HCT116 (cell line): ENCODE measurements at regions not wholly inside any gene's neighbourhood (a gene's known extent, or its start where the extent isn't known, plus 50 kb on each side); places are given as distances from the start of the nearest gene placed in this dataset.

Experiments
- ATAC-seq: fragments of 200-7000 bp; cut with Tn5 transposase; 2 replicates; pipeline ENCODE4 v1.9.1; 2020; ENCODE audit warnings: mild to moderate bottlenecking, moderate library complexity
- BruUV-seq: library from RNA; stranded (reverse); fragments of 400-500 nt; replicated peaks from 2 replicates; lab custom pipeline; 2021; lab: Mats Ljungman, UMichigan
- CTCF ChIA-PET: fragments of 300-600 bp; sonication (Branson Sonifier 250); formaldehyde crosslinking; loops from one replicate; lab custom pipeline; 2021; ENCODE audit warnings: antibody characterized with exemption; lab: Charles Lee
- POLR2A ChIA-PET: fragments of 300-600, 350-600 bp; sonication (Branson Sonifier 250); formaldehyde crosslinking; loops from one replicate; lab custom pipeline; 2021; ENCODE audit warnings: antibody characterized with exemption; lab: Charles Lee
- RAD21 ChIA-PET, 2 experiments: fragments of 300-600 bp; sonication (Branson Sonifier 250); formaldehyde crosslinking; loops; one replicate each; lab custom pipeline; 2023; ENCODE audit warnings: low total read pairs in 2 of 2; ENCODE audit not compliant: uncharacterized antibody in 2 of 2, unreplicated experiment in 2 of 2, low non-redundant PET in 1 of 2; lab: Charles Lee
- DNase-seq: peaks from one replicate; pipeline ENCODE4 v3.0.0-alpha.2; 2010; ENCODE audit warnings: low read depth, low spot score
- H2AFZ ChIP-seq: fragments of 200-600 bp; shearing (Covaris generic), sonication (generic); 2 replicates; pipeline ENCODE4 v1.6.1; 2017; ENCODE audit warnings: low read depth, mixed run types, mixed read lengths, antibody characterized with exemption, low read length; ENCODE audit not compliant: poor library complexity, severe bottlenecking
- H3K27ac ChIP-seq: 2 replicates; pipeline ENCODE4 v1.5.1; 2012; ENCODE audit warnings: low read depth, low read length
- H3K27me3 ChIP-seq: fragments of 200-600 bp; sonication (generic); 2 replicates; pipeline ENCODE4 v1.6.1; 2016; ENCODE audit warnings: mixed run types, low read length, mixed read lengths; ENCODE audit not compliant: insufficient read depth
- H3K36me3 ChIP-seq, 2 experiments: fragments of 200-500 bp in 1 of 2; fragments of 200-600 bp in 1 of 2; sonication (Bioruptor generic) in 1 of 2; sonication (generic) in 1 of 2; 2 replicates each; pipeline versions ENCODE4 v1.5.1 to v1.6.1; 2014 to 2016; ENCODE audit warnings: low read length in 2 of 2, inconsistent platforms in 1 of 2, mixed read lengths in 1 of 2, mixed run types in 1 of 2; ENCODE audit not compliant: insufficient read depth in 2 of 2, control insufficient read depth in 1 of 2
- H3K4me1 ChIP-seq, 2 experiments: fragments of 200-600 bp in 1 of 2; sonication (generic) in 1 of 2; 2 replicates each; pipeline versions ENCODE4 v1.5.1 to v1.6.1; 2012 to 2017; ENCODE audit warnings: low read length in 2 of 2, inconsistent platforms in 1 of 2, mild to moderate bottlenecking in 1 of 2, mixed read lengths in 1 of 2, mixed run types in 1 of 2, moderate library complexity in 1 of 2; ENCODE audit not compliant: insufficient read depth in 2 of 2, control insufficient read depth in 1 of 2
- H3K4me2 ChIP-seq: fragments of 200-600 bp; sonication (generic); 2 replicates; pipeline ENCODE4 v1.6.1; 2017; ENCODE audit warnings: mixed run types, low read length, mixed read lengths
- H3K4me3 ChIP-seq, 2 experiments: fragments of 200-600 bp in 1 of 2; sonication (generic) in 1 of 2; replicated peaks in 1 of 2; 2 replicates each; pipeline ENCODE4 v1.5.1; 2011 to 2016; ENCODE audit warnings: low read length in 2 of 2, control low read depth in 1 of 2, low read depth in 1 of 2, mild to moderate bottlenecking in 1 of 2, mixed read lengths in 1 of 2, mixed run types in 1 of 2
- H3K79me2 ChIP-seq: fragments of 200-600 bp; sonication (generic); 2 replicates; pipeline ENCODE4 v1.6.1; 2017; ENCODE audit warnings: mild to moderate bottlenecking, mixed run types, low read length, moderate library complexity, mixed read lengths; ENCODE audit not compliant: insufficient read depth
- H3K9ac ChIP-seq: fragments of 200-600 bp; sonication (generic); 2 replicates; pipeline ENCODE4 v1.6.1; 2016; ENCODE audit warnings: low read length, mixed read lengths
- H3K9me2 ChIP-seq: fragments of 200-600 bp; sonication (generic), shearing (Covaris generic); 2 replicates; pipeline ENCODE4 v1.6.1; 2017; ENCODE audit warnings: mixed run types, mild to moderate bottlenecking, moderate library complexity; ENCODE audit not compliant: insufficient read depth
- H3K9me3 ChIP-seq, 2 experiments: fragments of 200-500 bp in 1 of 2; fragments of 200-600 bp in 1 of 2; sonication (Bioruptor generic) in 1 of 2; sonication (generic) in 1 of 2; 2 replicates each; pipeline ENCODE4 v1.6.1; 2014 to 2017; ENCODE audit warnings: low read length in 2 of 2, mixed read lengths in 2 of 2, inconsistent platforms in 1 of 2, low read depth in 1 of 2, mild to moderate bottlenecking in 1 of 2, mixed run types in 1 of 2, moderate library complexity in 1 of 2; ENCODE audit not compliant: control insufficient read depth in 1 of 2, insufficient read depth in 1 of 2
- H4K20me1 ChIP-seq: fragments of 200-600 bp; sonication (generic), shearing (Covaris generic); 2 replicates; pipeline ENCODE4 v1.6.1; 2017; ENCODE audit warnings: mixed run types, mild to moderate bottlenecking, moderate library complexity; ENCODE audit not compliant: insufficient read depth
- CBX3 ChIP-seq: IDR thresholded peaks from 2 replicates; pipeline ENCODE4 v1.6.1; 2012; ENCODE audit warnings: low read depth
- CEBPB ChIP-seq: IDR thresholded peaks from 2 replicates; pipeline ENCODE4 v1.6.1; 2012; ENCODE audit warnings: low read depth
- EGR1 ChIP-seq: IDR thresholded peaks from 2 replicates; pipeline ENCODE4 v1.6.1; 2012; ENCODE audit warnings: low read depth
- ELF1 ChIP-seq: IDR thresholded peaks from 2 replicates; pipeline ENCODE4 v1.6.1; 2012; ENCODE audit warnings: low read depth, borderline replicate concordance
- EZH2 ChIP-seq: fragments of 200-600 bp; sonication (generic); IDR thresholded peaks from 2 replicates; pipeline ENCODE4 v1.6.1; 2017; ENCODE audit warnings: antibody characterized with exemption, mixed run types
- JUND ChIP-seq: IDR thresholded peaks from 2 replicates; pipeline ENCODE4 v1.6.1; 2012
- POLR2AphosphoS5 ChIP-seq: IDR thresholded peaks from 2 replicates; pipeline ENCODE4 v1.6.1; 2011; ENCODE audit warnings: mild to moderate bottlenecking, low read depth, low read length, moderate library complexity
- SIN3A ChIP-seq: IDR thresholded peaks from 2 replicates; pipeline ENCODE4 v1.6.1; 2012; ENCODE audit warnings: low read depth
- SRF ChIP-seq: IDR thresholded peaks from 2 replicates; pipeline ENCODE4 v1.6.1; 2012; ENCODE audit warnings: low read depth
- TCF7L2 ChIP-seq: IDR thresholded peaks from 2 replicates; pipeline ENCODE4 v1.7.0; 2011; ENCODE audit warnings: borderline replicate concordance, inconsistent platforms; ENCODE audit not compliant: insufficient read depth, insufficient read length; ENCODE audit errors: extremely low read depth
- ZFX ChIP-seq: fragments of 450-650 bp; IDR thresholded peaks from 2 replicates; pipeline ENCODE4 v1.6.1; 2017
- intact Hi-C: fragments of 100-400 bp; cut with micrococcal nuclease; formaldehyde crosslinking; loops from 2 replicates; pipeline ENCODE4 v1.10.0; 2022
- TF ChIP-seq, protein P1 (sequence below): IDR thresholded peaks from 2 replicates; pipeline ENCODE4 v1.6.1; 2012
- TF ChIP-seq, protein P2 (sequence below): IDR thresholded peaks from 2 replicates; pipeline ENCODE4 v1.6.1; 2012
- TF ChIP-seq, protein P3 (sequence below): IDR thresholded peaks from 2 replicates; pipeline ENCODE4 v1.6.1; 2011; ENCODE audit warnings: mild to moderate bottlenecking, low read length, moderate library complexity; ENCODE audit not compliant: insufficient replicate concordance; ENCODE audit errors: extremely low read depth
- TF ChIP-seq, protein P4 (sequence below), 3 experiments: fragments of 200-600 bp in 1 of 3; sonication (generic) in 1 of 3; IDR thresholded peaks in 2 of 3; conservative IDR thresholded peaks in 1 of 3; 2 replicates each; pipeline ENCODE4 v1.5.1; 2012 to 2017; ENCODE audit warnings: low read depth in 2 of 3, low read length in 2 of 3, antibody characterized with exemption in 1 of 3, borderline replicate concordance in 1 of 3, control low read depth in 1 of 3, mild to moderate bottlenecking in 1 of 3, mixed read lengths in 1 of 3, mixed run types in 1 of 3, moderate library complexity in 1 of 3; ENCODE audit not compliant: insufficient read depth in 1 of 3

DNA sequence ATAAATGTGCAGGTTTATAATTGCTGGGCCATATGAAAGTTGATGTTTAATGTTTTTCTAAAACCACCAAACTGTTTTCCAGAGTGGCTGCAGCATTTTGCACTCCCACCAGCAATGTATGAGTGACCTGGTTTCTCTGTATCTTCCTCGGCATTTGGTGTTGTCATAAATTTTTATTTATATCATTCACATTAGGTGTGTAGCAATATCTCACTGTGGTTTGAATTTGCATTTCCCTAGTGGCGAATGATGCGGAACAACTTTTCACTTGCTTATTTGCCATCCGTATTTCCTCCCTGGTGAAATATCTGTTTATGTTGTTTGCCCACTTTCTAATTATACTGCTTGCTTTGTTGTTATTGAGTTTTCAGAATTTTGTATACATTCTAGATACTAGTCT is 295.7 kb upstream of the TUT7 start:
- peaks cover 18% of the 10 kb centered on the region for H3K27me3 ChIP-seq
- RAD21 ChIA-PET: no interaction called here
- no peak overlapping the region for H3K27ac ChIP-seq
- ATAC-seq: no peak
- H3K4me3 ChIP-seq: no peak overlapping the region
- H3K36me3 ChIP-seq: no peaks in the 10 kb centered on the region
- no peak overlapping the region for H3K4me2 ChIP-seq
- no peaks in the 10 kb centered on the region for H4K20me1 ChIP-seq
- no peaks in the 10 kb centered on the region for H3K4me1 ChIP-seq
- no TSS peak for BruUV-seq
- no peak for DNase-seq
- no peaks in the 10 kb centered on the region for H3K79me2 ChIP-seq
- POLR2A ChIA-PET: no interaction called here
- intact Hi-C loops: no loop called here
- no peak overlapping the region for H2AFZ ChIP-seq
- TF ChIP-seq, protein P1, sequence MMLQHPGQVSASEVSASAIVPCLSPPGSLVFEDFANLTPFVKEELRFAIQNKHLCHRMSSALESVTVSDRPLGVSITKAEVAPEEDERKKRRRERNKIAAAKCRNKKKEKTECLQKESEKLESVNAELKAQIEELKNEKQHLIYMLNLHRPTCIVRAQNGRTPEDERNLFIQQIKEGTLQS: no peak
- TF ChIP-seq EGR1: no peak
- TF ChIP-seq, protein P2, sequence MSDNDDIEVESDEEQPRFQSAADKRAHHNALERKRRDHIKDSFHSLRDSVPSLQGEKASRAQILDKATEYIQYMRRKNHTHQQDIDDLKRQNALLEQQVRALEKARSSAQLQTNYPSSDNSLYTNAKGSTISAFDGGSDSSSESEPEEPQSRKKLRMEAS: no peak
- no peak for TF ChIP-seq ZFX
- TF ChIP-seq TCF7L2: no peak
- TF ChIP-seq SIN3A: no peak
- no peak for TF ChIP-seq CEBPB
- TF ChIP-seq, protein P3, sequence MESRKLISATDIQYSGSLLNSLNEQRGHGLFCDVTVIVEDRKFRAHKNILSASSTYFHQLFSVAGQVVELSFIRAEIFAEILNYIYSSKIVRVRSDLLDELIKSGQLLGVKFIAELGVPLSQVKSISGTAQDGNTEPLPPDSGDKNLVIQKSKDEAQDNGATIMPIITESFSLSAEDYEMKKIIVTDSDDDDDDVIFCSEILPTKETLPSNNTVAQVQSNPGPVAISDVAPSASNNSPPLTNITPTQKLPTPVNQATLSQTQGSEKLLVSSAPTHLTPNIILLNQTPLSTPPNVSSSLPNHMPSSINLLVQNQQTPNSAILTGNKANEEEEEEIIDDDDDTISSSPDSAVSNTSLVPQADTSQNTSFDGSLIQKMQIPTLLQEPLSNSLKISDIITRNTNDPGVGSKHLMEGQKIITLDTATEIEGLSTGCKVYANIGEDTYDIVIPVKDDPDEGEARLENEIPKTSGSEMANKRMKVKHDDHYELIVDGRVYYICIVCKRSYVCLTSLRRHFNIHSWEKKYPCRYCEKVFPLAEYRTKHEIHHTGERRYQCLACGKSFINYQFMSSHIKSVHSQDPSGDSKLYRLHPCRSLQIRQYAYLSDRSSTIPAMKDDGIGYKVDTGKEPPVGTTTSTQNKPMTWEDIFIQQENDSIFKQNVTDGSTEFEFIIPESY: no peak
- TF ChIP-seq, all 23 proteins: peak for 0
- H3K9ac ChIP-seq: no peak overlapping the region
- H3K9me2 ChIP-seq: no peaks in the 10 kb centered on the region
- CTCF ChIA-PET: no interaction called here
- H3K9me3 ChIP-seq: no peaks in the 10 kb centered on the region

DNA sequence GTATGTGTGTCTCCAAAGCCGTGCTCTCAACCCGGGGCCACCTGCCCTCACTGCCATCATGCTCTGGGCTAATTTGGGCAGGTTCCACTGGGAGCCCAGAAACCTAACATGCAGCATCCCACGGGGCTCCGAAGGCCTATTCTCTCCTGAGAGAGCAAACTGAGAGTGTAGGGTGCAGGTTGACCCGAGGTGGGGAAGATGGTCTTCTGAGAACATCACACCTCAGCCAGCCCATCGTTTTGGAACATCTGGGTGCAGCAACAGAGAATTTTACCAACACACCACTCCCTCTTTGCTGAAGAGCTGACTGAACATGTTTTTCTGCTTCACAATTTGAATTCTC is 294.6 kb upstream of the TUT7 start:
- Histone ChIP-seq H3K27me3 (peaks cover 27% of the 10 kb centered on the region), H3K79me2 (no peaks in the 10 kb centered on the region), H3K4me3 (no peak overlapping the region), H2AFZ (no peak overlapping the region), H3K9me3 (no peaks in the 10 kb centered on the region), H3K4me1 (no peaks in the 10 kb centered on the region), H3K27ac (no peak overlapping the region), H3K36me3 (no peaks in the 10 kb centered on the region), H3K4me2 (no peak overlapping the region), H3K9me2 (no peaks in the 10 kb centered on the region), H4K20me1 (no peaks in the 10 kb centered on the region), H3K9ac (no peak overlapping the region)
- DNase-seq (no peak), ATAC-seq (no peak)
- TF ChIP-seq EZH2 (no peak), POLR2AphosphoS5 (no peak), ZFX (no peak), JUND (no peak), EGR1 (no peak), TCF7L2 (no peak), SRF (no peak), ELF1 (no peak), CBX3 (no peak)
- TF ChIP-seq, protein P4, sequence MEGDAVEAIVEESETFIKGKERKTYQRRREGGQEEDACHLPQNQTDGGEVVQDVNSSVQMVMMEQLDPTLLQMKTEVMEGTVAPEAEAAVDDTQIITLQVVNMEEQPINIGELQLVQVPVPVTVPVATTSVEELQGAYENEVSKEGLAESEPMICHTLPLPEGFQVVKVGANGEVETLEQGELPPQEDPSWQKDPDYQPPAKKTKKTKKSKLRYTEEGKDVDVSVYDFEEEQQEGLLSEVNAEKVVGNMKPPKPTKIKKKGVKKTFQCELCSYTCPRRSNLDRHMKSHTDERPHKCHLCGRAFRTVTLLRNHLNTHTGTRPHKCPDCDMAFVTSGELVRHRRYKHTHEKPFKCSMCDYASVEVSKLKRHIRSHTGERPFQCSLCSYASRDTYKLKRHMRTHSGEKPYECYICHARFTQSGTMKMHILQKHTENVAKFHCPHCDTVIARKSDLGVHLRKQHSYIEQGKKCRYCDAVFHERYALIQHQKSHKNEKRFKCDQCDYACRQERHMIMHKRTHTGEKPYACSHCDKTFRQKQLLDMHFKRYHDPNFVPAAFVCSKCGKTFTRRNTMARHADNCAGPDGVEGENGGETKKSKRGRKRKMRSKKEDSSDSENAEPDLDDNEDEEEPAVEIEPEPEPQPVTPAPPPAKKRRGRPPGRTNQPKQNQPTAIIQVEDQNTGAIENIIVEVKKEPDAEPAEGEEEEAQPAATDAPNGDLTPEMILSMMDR (IDR thresholded peaks at IDR 0.05 in 2 of 3, conservative IDR thresholded peaks at IDR 0.05 in 1 of 3; ENCODE audit: borderline replicate concordance in 1 of 3, insufficient read depth in 1 of 3, low read depth in 2 of 3, low read length in 2 of 3): no peak
- intact Hi-C loops: no loop called here
- ChIA-PET POLR2A (no interaction called here), RAD21 (no interaction called here), CTCF (no interaction called here)
- BruUV-seq: no TSS peak
